ENCODE measurements at regions not wholly inside any gene's neighbourhood (a gene's known extent, or its start where the extent isn't known, plus 50 kb on each side); places are given as distances from the start of the nearest gene placed in this dataset.
"Not testable (repeated sequence)": the region's sequence is repeated elsewhere in the genome, so short reads cannot be mapped to it uniquely, and the experiment has no call there.

- Histone ChIP-seq H3K4me3 (ENCODE audit: low read length) (no peak overlapping the region), H3K36me3 (ENCODE audit: control insufficient read depth in 2 of 3, insufficient read depth in 3 of 3, low read length in 3 of 3) (no peaks in the 10 kb centered on the region), H3K4me1 (ENCODE audit: control insufficient read depth in 2 of 2, insufficient read depth in 2 of 2, low read length in 2 of 2) (no peaks in the 10 kb centered on the region), H3K27me3 (ENCODE audit: control insufficient read depth in 2 of 2, insufficient read depth in 2 of 2, low read length in 2 of 2) (no peaks in the 10 kb centered on the region), H3K27ac (ENCODE audit: low read depth, low read length) (no peak overlapping the region), H3K9me3 (ENCODE audit: control insufficient read depth in 2 of 3, low read length in 3 of 3) (no peaks in the 10 kb centered on the region)
- CTCF ChIA-PET, result no interaction called here
- no peaks in the 10 kb centered on the region for H3K9me3 Mint-ChIP-seq
- no peaks in the 10 kb centered on the region for H3K4me1 Mint-ChIP-seq
- DNase-seq (no peak), ATAC-seq (no peak)
- POLR2A ChIA-PET, result no interaction called here
- intact Hi-C loops (cut with micrococcal nuclease), result no loop called here
- H3K27me3 Mint-ChIP-seq, result peaks cover 0 to 5% (median 2%) of the 10 kb centered on the region in 5 donors
- no peak overlapping the region for H3K4me3 Mint-ChIP-seq
- no peaks in the 10 kb centered on the region for H3K36me3 Mint-ChIP-seq
- H3K27ac Mint-ChIP-seq, result no peak overlapping the region
Observed at GRCh38 chr2:180775711-180776110, 204.7 kb upstream of the UBE2E3 start.

- POLR2A ChIA-PET, result not testable (repeated sequence)
Observed at GRCh38 chr2:180765316-180765715, 215.1 kb upstream of the UBE2E3 start.

GRCh38 chr2:180763263-180763989 lies 217.0 kb upstream of the UBE2E3 start:
- intact Hi-C loops (cut with micrococcal nuclease), result no loop called here
- CTCF ChIA-PET, result no interaction called here

More at GRCh38 chr2:180765316-180765715, 215.1 kb upstream of the UBE2E3 start:
- H3K9me3 ChIP-seq (ENCODE audit: control insufficient read depth in 2 of 3, low read length in 3 of 3); CTCF ChIA-PET; H3K4me3 Mint-ChIP-seq; intact Hi-C loops (cut with micrococcal nuclease); H3K36me3 Mint-ChIP-seq; H3K4me3 ChIP-seq (ENCODE audit: low read length); H3K36me3 ChIP-seq (ENCODE audit: control insufficient read depth in 2 of 3, insufficient read depth in 3 of 3, low read length in 3 of 3); H3K9me3 Mint-ChIP-seq; H3K4me1 Mint-ChIP-seq; H3K27ac Mint-ChIP-seq; H3K4me1 ChIP-seq (ENCODE audit: control insufficient read depth in 2 of 2, insufficient read depth in 2 of 2, low read length in 2 of 2); ATAC-seq; H3K27ac ChIP-seq (ENCODE audit: low read depth, low read length); DNase-seq; H3K27me3 ChIP-seq (ENCODE audit: control insufficient read depth in 2 of 2, insufficient read depth in 2 of 2, low read length in 2 of 2): not testable (repeated sequence)
- peaks cover 0 to 28% (median 7%) of the 10 kb centered on the region in 5 donors for H3K27me3 Mint-ChIP-seq

GRCh38 chr2:180761224-180761623 lies 219.2 kb upstream of the UBE2E3 start:
- ATAC-seq, result no peak
- intact Hi-C loops (cut with micrococcal nuclease), result no loop called here
- no peak overlapping the region for H3K27ac ChIP-seq (ENCODE audit: low read depth, low read length)
- H3K4me3 ChIP-seq (ENCODE audit: low read length), result no peak overlapping the region
- H3K27me3 ChIP-seq (ENCODE audit: control insufficient read depth in 2 of 2, insufficient read depth in 2 of 2, low read length in 2 of 2), result peaks cover 0 to 3% of the 10 kb centered on the region in 2 donors
- no peaks in the 10 kb centered on the region for H3K36me3 Mint-ChIP-seq
- CTCF ChIA-PET, result no interaction called here
- DNase-seq, result no peak
- H3K27ac Mint-ChIP-seq, result no peak overlapping the region
- H3K9me3 Mint-ChIP-seq, result peaks cover 0 to 3% (median 0%) of the 10 kb centered on the region in 11 donors
- no peaks in the 10 kb centered on the region for H3K9me3 ChIP-seq (ENCODE audit: control insufficient read depth in 2 of 3, low read length in 3 of 3)
- no peak overlapping the region for H3K4me3 Mint-ChIP-seq
- H3K27me3 Mint-ChIP-seq, result peaks cover 0 to 28% (median 7%) of the 10 kb centered on the region in 5 donors
- POLR2A ChIA-PET, result no interaction called here
- no peaks in the 10 kb centered on the region for H3K36me3 ChIP-seq (ENCODE audit: control insufficient read depth in 2 of 3, insufficient read depth in 3 of 3, low read length in 3 of 3)
- H3K4me1 Mint-ChIP-seq, result no peaks in the 10 kb centered on the region
- no peaks in the 10 kb centered on the region for H3K4me1 ChIP-seq (ENCODE audit: control insufficient read depth in 2 of 2, insufficient read depth in 2 of 2, low read length in 2 of 2)

More at GRCh38 chr2:180763263-180763989, 217.0 kb upstream of the UBE2E3 start:
- peaks cover 0 to 28% (median 7%) of the 10 kb centered on the region in 5 donors for H3K27me3 Mint-ChIP-seq
- no peaks in the 10 kb centered on the region for H3K27me3 ChIP-seq (ENCODE audit: control insufficient read depth in 2 of 2, insufficient read depth in 2 of 2, low read length in 2 of 2)
- no peaks in the 10 kb centered on the region for H3K36me3 ChIP-seq (ENCODE audit: control insufficient read depth in 2 of 3, insufficient read depth in 3 of 3, low read length in 3 of 3)
- POLR2A ChIA-PET, result no interaction called here
- H3K4me3 ChIP-seq (ENCODE audit: low read length), result no peak overlapping the region
- DNase-seq (no peak), ATAC-seq (no peak)
- no peak overlapping the region for H3K27ac Mint-ChIP-seq
- peaks cover 0 to 4% (median 0%) of the 10 kb centered on the region in 11 donors for H3K9me3 Mint-ChIP-seq
- no peaks in the 10 kb centered on the region for H3K9me3 ChIP-seq (ENCODE audit: control insufficient read depth in 2 of 3, low read length in 3 of 3)
- no peaks in the 10 kb centered on the region for H3K4me1 Mint-ChIP-seq
- H3K36me3 Mint-ChIP-seq, result no peaks in the 10 kb centered on the region
- no peak overlapping the region for H3K4me3 Mint-ChIP-seq
- H3K27ac ChIP-seq (ENCODE audit: low read depth, low read length), result no peak overlapping the region
- H3K4me1 ChIP-seq (ENCODE audit: control insufficient read depth in 2 of 2, insufficient read depth in 2 of 2, low read length in 2 of 2), result no peaks in the 10 kb centered on the region

GRCh38 chr2:180759631-180760030 lies 220.8 kb upstream of the UBE2E3 start:
- no peaks in the 10 kb centered on the region for H3K9me3 Mint-ChIP-seq
- Histone ChIP-seq H3K27me3 (ENCODE audit: control insufficient read depth in 2 of 2, insufficient read depth in 2 of 2, low read length in 2 of 2) (peaks cover 0 to 3% of the 10 kb centered on the region in 2 donors), H3K4me1 (ENCODE audit: control insufficient read depth in 2 of 2, insufficient read depth in 2 of 2, low read length in 2 of 2) (no peaks in the 10 kb centered on the region)

GRCh38 chr2:180753809-180754761 lies 226.3 kb upstream of the UBE2E3 start:
- ATAC-seq (no peak), DNase-seq (no peak)
- Histone ChIP-seq H3K4me3 (ENCODE audit: low read length) (no peak overlapping the region), H3K4me1 (ENCODE audit: control insufficient read depth in 2 of 2, insufficient read depth in 2 of 2, low read length in 2 of 2) (no peaks in the 10 kb centered on the region), H3K36me3 (ENCODE audit: control insufficient read depth in 2 of 3, insufficient read depth in 3 of 3, low read length in 3 of 3) (no peaks in the 10 kb centered on the region), H3K9me3 (ENCODE audit: control insufficient read depth in 2 of 3, low read length in 3 of 3) (no peaks in the 10 kb centered on the region), H3K27me3 (ENCODE audit: control insufficient read depth in 2 of 2, insufficient read depth in 2 of 2, low read length in 2 of 2) (peaks cover 0 to 3% of the 10 kb centered on the region in 2 donors), H3K27ac (ENCODE audit: low read depth, low read length) (no peak overlapping the region)
- H3K27me3 Mint-ChIP-seq, result peaks cover 0 to 8% (median 6%) of the 10 kb centered on the region in 5 donors
- ChIA-PET POLR2A (interaction anchor here (0.7 kb wide), 1 partner anchor 506 kb away, joined by 4 read pairs; no protein-coding TSS in a partner anchor), CTCF (no interaction called here)
- intact Hi-C loops (cut with micrococcal nuclease), result no loop called here
- no peaks in the 10 kb centered on the region for H3K4me1 Mint-ChIP-seq
- H3K27ac Mint-ChIP-seq, result no peak overlapping the region
- no peaks in the 10 kb centered on the region for H3K36me3 Mint-ChIP-seq
- H3K4me3 Mint-ChIP-seq, result no peak overlapping the region
- H3K9me3 Mint-ChIP-seq, result peaks cover 0 to 1% (median 0%) of the 10 kb centered on the region in 11 donors

More at GRCh38 chr2:180759631-180760030, 220.8 kb upstream of the UBE2E3 start:
- Mint-ChIP-seq H3K27ac (no peak overlapping the region), H3K36me3 (no peaks in the 10 kb centered on the region), H3K27me3 (peaks cover 0 to 23% (median 4%) of the 10 kb centered on the region in 5 donors), H3K4me1 (no peaks in the 10 kb centered on the region), H3K4me3 (no peak overlapping the region)
- intact Hi-C loops (cut with micrococcal nuclease), result no loop called here
- DNase-seq, result no peak
- ChIA-PET CTCF (no interaction called here), POLR2A (no interaction called here)
- H3K27ac ChIP-seq (ENCODE audit: low read depth, low read length), result no peak overlapping the region
- no peak for ATAC-seq
- no peaks in the 10 kb centered on the region for H3K9me3 ChIP-seq (ENCODE audit: control insufficient read depth in 2 of 3, low read length in 3 of 3)
- no peak overlapping the region for H3K4me3 ChIP-seq (ENCODE audit: low read length)
- H3K36me3 ChIP-seq (ENCODE audit: control insufficient read depth in 2 of 3, insufficient read depth in 3 of 3, low read length in 3 of 3), result no peaks in the 10 kb centered on the region

Measured in naive thymus-derived CD4-positive, alpha-beta T cell (primary cell).